SK-N-SH (cell line): ENCODE measurements at regions not wholly inside any gene's neighbourhood (a gene's known extent, or its start where the extent isn't known, plus 50 kb on each side); places are given as distances from the start of the nearest gene placed in this dataset.

ENCODE experiments used
- EP300 ChIP-seq, 2 experiments: IDR thresholded peaks; 2 replicates each; pipeline versions ENCODE4 v1.4.0 to v1.6.1; 2012; ENCODE audit warnings: borderline replicate concordance in 1 of 2, low read depth in 1 of 2, low read length in 1 of 2
- EZH2phosphoT487 ChIP-seq: fragments of 200-600 bp; sonication (generic); IDR thresholded peaks from 2 replicates; pipeline ENCODE4 v1.6.1; 2017; ENCODE audit warnings: low read depth, mixed run types, mild to moderate bottlenecking, antibody characterized with exemption, moderate library complexity, borderline replicate concordance
- MXI1 ChIP-seq: IDR thresholded peaks from 2 replicates; pipeline ENCODE4 v1.6.1; 2012; ENCODE audit warnings: mild to moderate bottlenecking, low read depth, low read length, improper control_type of control experiment
- RAD21 ChIP-seq: IDR thresholded peaks from 2 replicates; pipeline ENCODE4 v1.6.1; 2012; ENCODE audit warnings: mild to moderate bottlenecking, low read length
- RFX5 ChIP-seq: IDR thresholded peaks from 2 replicates; pipeline ENCODE4 v1.6.1; 2012; ENCODE audit warnings: mild to moderate bottlenecking, improper control_type of control experiment, low read length
- RXRA ChIP-seq: IDR thresholded peaks from 2 replicates; pipeline ENCODE4 v1.4.0; 2012; ENCODE audit warnings: low read depth, mild to moderate bottlenecking, borderline replicate concordance
- TAF1 ChIP-seq: IDR thresholded peaks from 2 replicates; pipeline ENCODE4 v1.6.1; 2012; ENCODE audit warnings: low read depth, mild to moderate bottlenecking, low read length, moderate library complexity, borderline replicate concordance
- TF ChIP-seq, protein P1 (sequence below): fragments of 200-600 bp; sonication (generic); IDR thresholded peaks from 2 replicates; pipeline ENCODE4 v1.6.1; 2017; ENCODE audit warnings: antibody characterized with exemption, mild to moderate bottlenecking, moderate library complexity
- TF ChIP-seq, protein P2 (sequence below): fragments of 150-350 bp; IDR thresholded peaks from 2 replicates; pipeline ENCODE4 v1.6.1; 2017; ENCODE audit warnings: antibody characterized with exemption, low read length, low read depth, borderline replicate concordance

DNA sequence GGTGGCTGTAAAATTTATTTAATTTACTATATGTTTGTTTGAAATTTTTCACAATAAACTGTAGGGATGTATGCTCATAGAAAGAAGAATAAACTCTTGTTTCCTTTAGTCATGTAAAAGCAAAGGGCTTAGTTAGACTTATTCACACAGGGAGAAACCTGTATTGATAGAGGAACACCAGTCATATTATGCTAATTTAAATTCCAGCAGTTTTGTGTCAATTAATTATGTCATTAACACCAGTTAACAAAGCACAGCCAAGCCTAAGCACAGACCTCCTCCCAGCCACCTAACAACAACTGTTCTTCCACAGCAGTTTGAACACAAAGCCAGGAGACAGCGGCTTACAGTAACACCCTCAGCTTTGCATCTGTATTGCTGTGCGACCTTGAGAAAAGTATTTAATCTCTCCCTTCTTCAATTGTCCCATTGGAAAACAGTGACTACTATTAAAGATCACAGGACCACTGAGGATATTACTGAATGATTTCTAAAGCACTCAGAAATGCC, 260.8 kb upstream of the RRP15 start:
- TF ChIP-seq RFX5 (no peak), TAF1 (no peak), RAD21 (no peak), EP300 (IDR thresholded peaks at IDR 0.05; ENCODE audit: borderline replicate concordance in 1 of 2, low read depth in 1 of 2, low read length in 1 of 2) (no peak), MXI1 (no peak), RXRA (no peak), EZH2phosphoT487 (no peak)
- TF ChIP-seq, protein P1, sequence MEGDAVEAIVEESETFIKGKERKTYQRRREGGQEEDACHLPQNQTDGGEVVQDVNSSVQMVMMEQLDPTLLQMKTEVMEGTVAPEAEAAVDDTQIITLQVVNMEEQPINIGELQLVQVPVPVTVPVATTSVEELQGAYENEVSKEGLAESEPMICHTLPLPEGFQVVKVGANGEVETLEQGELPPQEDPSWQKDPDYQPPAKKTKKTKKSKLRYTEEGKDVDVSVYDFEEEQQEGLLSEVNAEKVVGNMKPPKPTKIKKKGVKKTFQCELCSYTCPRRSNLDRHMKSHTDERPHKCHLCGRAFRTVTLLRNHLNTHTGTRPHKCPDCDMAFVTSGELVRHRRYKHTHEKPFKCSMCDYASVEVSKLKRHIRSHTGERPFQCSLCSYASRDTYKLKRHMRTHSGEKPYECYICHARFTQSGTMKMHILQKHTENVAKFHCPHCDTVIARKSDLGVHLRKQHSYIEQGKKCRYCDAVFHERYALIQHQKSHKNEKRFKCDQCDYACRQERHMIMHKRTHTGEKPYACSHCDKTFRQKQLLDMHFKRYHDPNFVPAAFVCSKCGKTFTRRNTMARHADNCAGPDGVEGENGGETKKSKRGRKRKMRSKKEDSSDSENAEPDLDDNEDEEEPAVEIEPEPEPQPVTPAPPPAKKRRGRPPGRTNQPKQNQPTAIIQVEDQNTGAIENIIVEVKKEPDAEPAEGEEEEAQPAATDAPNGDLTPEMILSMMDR, result no peak
- TF ChIP-seq, protein P2, sequence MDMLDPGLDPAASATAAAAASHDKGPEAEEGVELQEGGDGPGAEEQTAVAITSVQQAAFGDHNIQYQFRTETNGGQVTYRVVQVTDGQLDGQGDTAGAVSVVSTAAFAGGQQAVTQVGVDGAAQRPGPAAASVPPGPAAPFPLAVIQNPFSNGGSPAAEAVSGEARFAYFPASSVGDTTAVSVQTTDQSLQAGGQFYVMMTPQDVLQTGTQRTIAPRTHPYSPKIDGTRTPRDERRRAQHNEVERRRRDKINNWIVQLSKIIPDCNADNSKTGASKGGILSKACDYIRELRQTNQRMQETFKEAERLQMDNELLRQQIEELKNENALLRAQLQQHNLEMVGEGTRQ, result no peak
